ENCODE measurements at regions not wholly inside any gene's neighbourhood (a gene's known extent, or its start where the extent isn't known, plus 50 kb on each side); places are given as distances from the start of the nearest gene placed in this dataset.

- Histone ChIP-seq H3K27ac (ENCODE audit: extremely low read depth, low read depth, low read length) (no peak overlapping the region), H3K9ac (ENCODE audit: insufficient read depth in 1 of 2, low read depth in 2 of 2, low read length in 2 of 2) (no peak overlapping the region), H4K20me1 (replicated peaks; ENCODE audit: control insufficient read depth, insufficient read depth, low read length) (no peaks in the 10 kb centered on the region), H3K36me3 (ENCODE audit: control insufficient read depth, insufficient read depth, low read length) (no peaks in the 10 kb centered on the region), H3K9me3 (replicated peaks; ENCODE audit: control insufficient read depth, insufficient read depth, low read depth, low read length) (no peaks in the 10 kb centered on the region), H3K4me1 (replicated peaks in 1 of 2; ENCODE audit: control insufficient read depth in 2 of 2, insufficient read depth in 2 of 2, low read length in 2 of 2) (no peaks in the 10 kb centered on the region), H3K4me2 (ENCODE audit: insufficient read depth, low read length) (no peak overlapping the region), H3K9me1 (ENCODE audit: control insufficient read depth, insufficient read depth, low read length) (no peaks in the 10 kb centered on the region), H3K27me3 (ENCODE audit: control insufficient read depth in 2 of 2, insufficient read depth in 2 of 2, low read length in 2 of 2) (no peaks in the 10 kb centered on the region), H3K4me3 (no peak overlapping the region), H2AFZ (ENCODE audit: low read depth, low read length) (no peak overlapping the region), H3K79me2 (ENCODE audit: control insufficient read depth, insufficient read depth, low read length) (no peaks in the 10 kb centered on the region)
- FAIRE-seq: no peak
- TF ChIP-seq PCBP1 (IDR thresholded peaks at IDR 0.05; ENCODE audit: low read depth, low read length, poor library complexity, severe bottlenecking): no peak
- TF ChIP-seq SETDB1 (IDR thresholded peaks at IDR 0.05; ENCODE audit: low read length): no peak
- DNase-seq (ENCODE audit: extremely low read depth in 1 of 4, low spot score in 3 of 4): no peak
- intact Hi-C loops (cut with micrococcal nuclease) (no loop called here), in situ Hi-C loops (cut with MboI) (no loop called here)
- CTCF ChIA-PET (ENCODE audit: low intra/inter-chr PET ratio): no interaction called here
- POLR2A ChIA-PET: interaction anchor here (0.6 kb wide), 1 partner anchor 266 kb away, joined by 3 read pairs; no protein-coding TSS in a partner anchor
- no TSS peak for BruUV-seq (replicated peaks)
- ATAC-seq: no peak
- 0% methylated on average over 6 of the region's 8 CpGs for WGBS (ENCODE audit: insufficient coverage, low coverage, missing lambda C conversion rate)
These were observed 159.8 kb upstream of the MITF start for GRCh38 chr3:69579306-69580041.

- Histone ChIP-seq H3K4me3 (no peak overlapping the region), H3K9ac (ENCODE audit: insufficient read depth in 1 of 2, low read depth in 2 of 2, low read length in 2 of 2) (no peak overlapping the region), H3K9me1 (ENCODE audit: control insufficient read depth, insufficient read depth, low read length) (no peaks in the 10 kb centered on the region), H3K27ac (ENCODE audit: extremely low read depth, low read depth, low read length) (no peak overlapping the region), H3K4me1 (replicated peaks in 1 of 2; ENCODE audit: control insufficient read depth in 2 of 2, insufficient read depth in 2 of 2, low read length in 2 of 2) (no peaks in the 10 kb centered on the region), H3K9me3 (replicated peaks; ENCODE audit: control insufficient read depth, insufficient read depth, low read depth, low read length) (no peaks in the 10 kb centered on the region), H2AFZ (ENCODE audit: low read depth, low read length) (no peak overlapping the region), H3K36me3 (ENCODE audit: control insufficient read depth, insufficient read depth, low read length) (no peaks in the 10 kb centered on the region), H3K79me2 (ENCODE audit: control insufficient read depth, insufficient read depth, low read length) (no peaks in the 10 kb centered on the region), H4K20me1 (replicated peaks; ENCODE audit: control insufficient read depth, insufficient read depth, low read length) (no peaks in the 10 kb centered on the region), H3K4me2 (ENCODE audit: insufficient read depth, low read length) (no peak overlapping the region), H3K27me3 (ENCODE audit: control insufficient read depth in 2 of 2, insufficient read depth in 2 of 2, low read length in 2 of 2) (no peaks in the 10 kb centered on the region)
- WGBS (ENCODE audit: insufficient coverage, low coverage, missing lambda C conversion rate): 0% methylated on average over 2 of the region's 3 CpGs
- no peak for ATAC-seq
- intact Hi-C loops (cut with micrococcal nuclease) (no loop called here), in situ Hi-C loops (cut with MboI) (no loop called here)
- no peak for DNase-seq (ENCODE audit: extremely low read depth in 1 of 4, low spot score in 3 of 4)
- TF ChIP-seq KLF10 (CRISPR knock-in tag; IDR thresholded peaks at IDR 0.05): no peak
- FAIRE-seq: no peak
- ChIA-PET POLR2A (no interaction called here), CTCF (ENCODE audit: low intra/inter-chr PET ratio) (no interaction called here)
- BruUV-seq (replicated peaks): no TSS peak
These were observed 169.7 kb upstream of the MITF start for GRCh38 chr3:69569520-69569919.
